ENCODE measurements at regions not wholly inside any gene's neighbourhood (a gene's known extent, or its start where the extent isn't known, plus 50 kb on each side); places are given as distances from the start of the nearest gene placed in this dataset.
A peak's percentile ranks its signal among the peaks of the same experiment; 100 is the strongest.

DNA sequence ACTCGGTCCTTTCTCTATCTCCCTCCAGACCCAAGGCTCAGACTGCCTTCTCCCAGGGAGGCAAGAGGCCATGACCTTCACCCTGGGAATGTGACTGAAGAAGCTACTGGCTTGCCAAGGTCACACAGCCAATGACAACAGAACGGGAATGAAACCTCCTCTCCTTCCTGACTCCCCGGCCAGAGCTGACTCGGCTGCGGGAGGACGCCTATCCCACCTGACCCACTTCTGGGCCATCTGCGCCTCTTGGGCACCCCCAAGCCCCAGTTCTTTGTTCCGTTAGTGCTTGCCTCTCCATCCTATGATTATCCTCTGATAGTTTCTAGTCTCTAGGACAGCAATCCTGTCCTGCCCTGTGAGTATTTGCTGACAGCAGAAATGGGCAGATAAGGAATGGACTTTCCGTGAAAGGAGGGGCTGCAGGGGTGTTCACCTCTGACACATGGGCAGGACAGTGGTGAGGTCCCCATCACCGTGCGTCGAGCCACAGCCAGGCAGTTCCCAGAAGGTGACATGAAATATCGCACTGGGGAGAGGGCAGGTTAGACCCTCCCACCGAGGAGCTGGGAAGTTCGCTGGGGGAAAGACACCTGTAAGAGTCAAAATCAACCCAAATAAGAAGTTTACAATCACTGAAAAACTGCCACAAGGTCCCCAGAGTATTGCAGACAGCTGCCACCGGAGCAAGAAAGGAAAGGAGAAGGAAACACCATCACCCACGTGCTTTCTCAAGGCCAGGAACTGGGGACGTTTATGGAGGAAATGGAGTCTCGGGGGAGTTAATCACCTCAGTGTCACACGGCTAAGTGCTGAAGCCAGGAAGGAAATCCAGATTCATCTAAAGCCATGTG lies 63.0 kb downstream of the INSIG1 start:
- DNase-seq (ENCODE audit: low read depth), result no peak

DNA sequence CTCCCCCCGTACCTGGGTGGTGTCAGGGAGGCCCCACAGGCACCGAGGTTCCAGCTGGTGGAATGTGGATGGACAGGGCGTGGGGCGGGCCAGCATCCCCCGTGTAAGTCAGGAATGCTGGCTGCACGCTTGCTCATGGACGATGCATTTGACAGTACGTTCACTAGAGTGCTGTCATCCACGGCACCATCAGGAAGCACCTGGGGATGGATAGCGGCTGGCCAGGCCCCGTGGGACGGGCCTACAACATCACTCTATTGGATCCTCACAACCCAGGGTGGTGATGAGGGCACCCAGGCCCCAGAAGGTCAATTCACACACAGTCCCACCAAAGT lies 63.6 kb downstream of the INSIG1 start:
- DNase-seq (ENCODE audit: low read depth), result no peak

DNA sequence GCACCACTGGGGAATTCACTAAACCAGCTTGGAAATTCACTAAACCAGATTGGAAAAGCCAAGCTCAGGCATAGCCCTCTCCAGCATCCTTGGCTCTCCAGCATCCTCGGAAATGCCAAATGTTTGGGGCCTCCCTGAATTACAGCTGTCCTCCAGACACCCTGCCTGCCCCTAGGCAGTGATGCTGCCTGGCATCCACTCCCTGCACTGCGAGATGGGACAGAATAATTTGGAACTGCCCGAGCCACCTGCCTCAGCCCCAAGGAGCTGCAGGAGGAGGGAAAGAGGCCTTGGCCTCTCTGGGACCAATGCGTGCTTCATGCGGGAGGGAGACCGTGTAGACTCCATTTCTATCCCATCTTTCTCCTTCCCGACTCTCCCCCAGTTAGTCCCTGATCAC lies 64.3 kb downstream of the INSIG1 start:
- no peak for DNase-seq (ENCODE audit: low read depth)

GRCh38 chr7:155362380-155363145 lies 64.9 kb downstream of the INSIG1 start:
- DNase-seq (ENCODE audit: low read depth), result no peak

- DNase-seq (ENCODE audit: low read depth), result no peak
Observed at GRCh38 chr7:155363146-155363539, 65.5 kb downstream of the INSIG1 start.

DNA sequence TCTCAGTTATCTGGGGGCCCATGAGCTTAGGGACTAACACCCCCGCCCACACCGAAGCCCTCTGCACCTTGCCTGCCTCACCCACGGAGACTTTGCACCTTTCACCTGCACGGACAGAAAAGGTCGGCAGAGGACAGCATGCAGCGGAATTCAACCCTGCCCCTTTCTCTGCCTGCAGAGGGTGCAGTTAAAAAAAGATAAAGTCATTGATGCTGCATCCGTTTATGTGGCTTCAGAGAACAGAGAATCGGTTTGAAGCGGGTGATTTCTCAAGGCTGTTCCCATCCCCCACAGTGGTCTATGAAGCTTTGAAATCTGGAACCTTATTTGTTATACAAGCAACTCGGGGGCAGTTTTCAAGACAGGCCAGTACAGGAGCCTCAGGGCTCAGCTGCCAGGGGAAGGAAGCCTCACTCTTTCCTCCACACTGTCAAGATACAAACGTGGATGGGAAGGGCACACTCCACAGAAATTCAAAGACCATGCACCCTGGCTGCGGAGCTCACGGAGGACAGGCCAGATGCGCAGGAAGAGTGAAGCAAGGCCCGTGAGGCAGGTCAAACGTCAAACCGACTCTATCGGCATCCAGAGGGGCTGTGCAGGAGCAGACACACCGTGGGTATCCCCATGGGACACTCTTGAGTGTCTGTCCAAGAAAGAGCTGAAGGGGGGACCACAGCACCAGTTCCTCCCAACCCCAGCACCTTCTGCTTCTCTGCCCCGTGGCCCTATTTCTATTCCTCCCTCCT lies 66.3 kb downstream of the INSIG1 start:
- DNase-seq (ENCODE audit: low read depth), result no peak

DNA sequence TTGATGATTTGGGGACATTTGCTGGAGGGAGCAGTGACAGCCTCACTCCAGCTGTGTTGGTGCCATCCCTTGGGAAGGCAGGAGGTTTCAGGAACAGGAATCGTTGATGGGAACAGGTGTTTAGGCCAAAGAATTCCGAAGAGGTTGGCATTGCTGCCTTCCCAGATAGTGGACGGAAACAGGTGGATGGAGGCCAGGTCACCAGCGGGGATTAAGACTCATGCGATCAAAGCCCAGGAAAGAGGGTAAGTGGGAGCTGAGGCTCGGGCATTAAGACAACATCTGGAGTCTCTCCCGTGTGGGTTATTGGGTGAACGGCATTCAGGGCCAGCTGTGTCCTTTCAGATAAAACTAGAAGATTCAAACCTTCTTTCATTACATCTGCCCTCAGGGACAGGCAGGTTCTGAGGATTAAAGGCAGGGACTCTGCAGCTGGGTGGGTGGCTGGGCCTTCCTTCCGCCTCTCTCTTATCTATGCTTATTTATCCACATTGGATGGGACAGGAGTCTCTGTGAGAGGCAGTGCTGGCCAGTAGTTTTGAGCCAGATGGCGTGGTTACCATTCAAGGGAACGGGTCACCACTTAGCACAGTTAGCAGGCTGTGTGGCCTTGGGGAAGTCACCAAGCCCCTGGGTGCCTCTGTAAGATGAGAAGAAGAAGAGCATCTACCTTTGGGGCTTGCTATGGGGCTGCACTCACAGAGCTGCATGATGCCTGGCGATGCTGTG lies 67.6 kb downstream of the INSIG1 start:
- DNase-seq (ENCODE audit: low read depth), result no peak

GRCh38 chr7:155368894-155369600 lies 71.4 kb downstream of the INSIG1 start:
- DNase-seq (ENCODE audit: low read depth), result no peak

- DNase-seq (ENCODE audit: low read depth), result no peak
Observed at GRCh38 chr7:155369766-155370165, 72.1 kb downstream of the INSIG1 start.

DNA sequence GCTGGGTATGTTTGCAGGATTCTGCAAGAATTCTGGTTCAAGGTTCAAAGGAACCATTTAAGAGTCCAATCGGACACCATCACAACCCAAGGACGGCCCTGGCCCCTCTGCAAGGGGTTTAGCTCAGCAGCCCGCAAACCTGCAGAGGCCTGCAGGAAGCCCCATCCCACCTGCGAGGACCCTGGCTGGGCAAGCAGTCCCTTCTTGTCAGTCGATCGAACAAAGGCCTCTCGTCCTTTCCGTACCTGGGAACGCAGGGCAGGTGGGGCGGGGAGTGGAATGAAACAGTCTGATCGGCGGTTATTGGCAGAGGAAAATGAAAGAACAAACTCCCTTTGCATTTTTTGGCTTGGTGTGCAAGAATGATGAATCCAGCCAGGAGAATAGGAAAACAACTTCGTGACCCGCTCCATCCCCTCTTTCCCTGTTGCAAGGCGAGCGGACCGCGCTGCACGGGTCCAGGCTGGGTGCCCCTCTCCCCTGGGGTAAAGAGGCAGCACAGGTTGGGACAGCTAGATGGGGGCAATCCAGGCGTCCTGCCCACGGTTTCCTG lies 73.7 kb downstream of the INSIG1 start:
- no peak for DNase-seq (ENCODE audit: low read depth)

- DNase-seq (ENCODE audit: low read depth), result no peak
Observed at GRCh38 chr7:155371884-155372781, 74.5 kb downstream of the INSIG1 start.

- no peak for DNase-seq (ENCODE audit: low read depth)
Observed at GRCh38 chr7:155372782-155373358, 75.2 kb downstream of the INSIG1 start.

- no peak for DNase-seq (ENCODE audit: low read depth)
Observed at GRCh38 chr7:155373359-155374273, 75.9 kb downstream of the INSIG1 start.

GRCh38 chr7:155374276-155375252 lies 76.9 kb downstream of the INSIG1 start:
- DNase-seq (ENCODE audit: low read depth), result no peak

- DNase-seq (ENCODE audit: low read depth), result peak; percentile 45
Observed at GRCh38 chr7:155375337-155376277, 77.9 kb downstream of the INSIG1 start.

All from RPMI7951 (cell line).